SU-DHL-6 (cell line): ENCODE measurements at regions not wholly inside any gene's neighbourhood (a gene's known extent, or its start where the extent isn't known, plus 50 kb on each side); places are given as distances from the start of the nearest gene placed in this dataset.

ENCODE experiments used
- H2AFZ ChIP-seq: fragments of 200-600 bp; sonication (generic); 2 replicates; pipeline ENCODE4 v1.6.1; 2014; ENCODE audit warnings: low read depth, mild to moderate bottlenecking, moderate library complexity, mixed read lengths, antibody characterized with exemption, low read length; ENCODE audit not compliant: severe bottlenecking
- H3F3A ChIP-seq: fragments of 200-600 bp; shearing (Covaris generic); 2 replicates; pipeline ENCODE4 v1.6.0; 2016; ENCODE audit warnings: antibody characterized with exemption, mild to moderate bottlenecking; ENCODE audit not compliant: insufficient read depth
- H3K27ac ChIP-seq: fragments of 200-600 bp; sonication (generic); 2 replicates; pipeline ENCODE4 v1.5.1; 2016; ENCODE audit warnings: low read depth, mild to moderate bottlenecking, low read length, moderate library complexity, mixed read lengths
- H3K27me3 ChIP-seq: fragments of 200-600 bp; sonication (generic), shearing (Covaris generic); 2 replicates; pipeline ENCODE4 v1.6.0; 2014; ENCODE audit warnings: mild to moderate bottlenecking, low read length
- H3K36me3 ChIP-seq: fragments of 200-600 bp; sonication (generic); 2 replicates; pipeline ENCODE4 v1.6.1; 2014; ENCODE audit warnings: mild to moderate bottlenecking, low read length, mixed read lengths
- H3K4me2 ChIP-seq: fragments of 300-600, 200-600 bp; shearing (Covaris generic), sonication (generic); 2 replicates; pipeline ENCODE4 v1.6.0; 2014; ENCODE audit warnings: low read length, low read depth, mild to moderate bottlenecking; ENCODE audit not compliant: poor library complexity, severe bottlenecking
- H3K4me3 ChIP-seq: fragments of 200-600 bp; sonication (generic); 2 replicates; pipeline ENCODE4 v1.5.1; 2014; ENCODE audit warnings: antibody characterized with exemption, low read length, mild to moderate bottlenecking, mixed read lengths; ENCODE audit not compliant: insufficient read depth, poor library complexity, severe bottlenecking
- H3K79me2 ChIP-seq: fragments of 200-600 bp; sonication (generic); 2 replicates; pipeline ENCODE4 v1.6.1; 2014; ENCODE audit warnings: mild to moderate bottlenecking, low read length, moderate library complexity; ENCODE audit not compliant: insufficient read depth
- H3K9ac ChIP-seq: fragments of 200-600 bp; sonication (generic); 2 replicates; pipeline ENCODE4 v1.7.0; 2014; ENCODE audit warnings: mild to moderate bottlenecking, low read length
- H3K9me2 ChIP-seq: fragments of 200-600 bp; sonication (generic); replicated peaks from 2 replicates; pipeline ENCODE4 v1.6.1; 2014; ENCODE audit warnings: low read length; ENCODE audit not compliant: insufficient read depth
- H3K9me3 ChIP-seq: fragments of 200-600 bp; sonication (generic); 2 replicates; pipeline ENCODE4 v1.6.1; 2014; ENCODE audit warnings: low read length, mixed read lengths; ENCODE audit not compliant: insufficient read depth
- H4K20me1 ChIP-seq: fragments of 200-600 bp; sonication (generic); 2 replicates; pipeline ENCODE4 v1.6.1; 2014; ENCODE audit warnings: low read depth, mild to moderate bottlenecking, antibody characterized with exemption, low read length, moderate library complexity, mixed read lengths
- CTCF ChIP-seq: fragments of 200-600 bp; sonication (generic); IDR thresholded peaks from one replicate; pipeline ENCODE4 v1.5.1; 2017; ENCODE audit warnings: antibody characterized with exemption, mild to moderate bottlenecking, low read length, moderate library complexity; ENCODE audit not compliant: insufficient read depth, poor library complexity, severe bottlenecking
- EZH2phosphoT487 ChIP-seq: fragments of 200-600 bp; sonication (generic), shearing (Covaris generic); conservative IDR thresholded peaks from 2 replicates; pipeline ENCODE4 v1.6.1; 2018; ENCODE audit warnings: mild to moderate bottlenecking, antibody characterized with exemption, low read length, moderate library complexity, mixed read lengths

- Histone ChIP-seq H3K9me3 (no peaks in the 10 kb centered on the region), H2AFZ (no peak overlapping the region), H3K27me3 (no peaks in the 10 kb centered on the region), H3F3A (no peaks in the 10 kb centered on the region), H3K4me3 (no peak overlapping the region), H3K9me2 (no peaks in the 10 kb centered on the region), H3K79me2 (no peaks in the 10 kb centered on the region), H3K36me3 (no peaks in the 10 kb centered on the region), H3K9ac (no peak overlapping the region), H3K27ac (no peak overlapping the region), H3K4me2 (no peak overlapping the region), H4K20me1 (no peaks in the 10 kb centered on the region)
- no peak for TF ChIP-seq EZH2phosphoT487
- TF ChIP-seq CTCF, result no peak
Measured at GRCh38 chr6:82766476-82766875, 299.2 kb downstream of the UBE3D start.

- no peaks in the 10 kb centered on the region for H3K9me2 ChIP-seq
- no peak overlapping the region for H3K4me3 ChIP-seq
- no peaks in the 10 kb centered on the region for H3F3A ChIP-seq
- H3K4me2 ChIP-seq, result no peak overlapping the region
- H2AFZ ChIP-seq, result no peak overlapping the region
- H3K9me3 ChIP-seq, result no peaks in the 10 kb centered on the region
- H3K36me3 ChIP-seq, result no peaks in the 10 kb centered on the region
- H4K20me1 ChIP-seq, result no peaks in the 10 kb centered on the region
- no peak overlapping the region for H3K9ac ChIP-seq
- no peaks in the 10 kb centered on the region for H3K27me3 ChIP-seq
- no peaks in the 10 kb centered on the region for H3K79me2 ChIP-seq
- no peak overlapping the region for H3K27ac ChIP-seq
- TF ChIP-seq EZH2phosphoT487 (no peak), CTCF (no peak)
Measured at GRCh38 chr6:82767037-82767436, 298.6 kb downstream of the UBE3D start.

GRCh38 chr6:82767447-82767846 lies 298.2 kb downstream of the UBE3D start:
- no peak overlapping the region for H2AFZ ChIP-seq
- no peak overlapping the region for H3K27ac ChIP-seq
- H3K27me3 ChIP-seq, result no peaks in the 10 kb centered on the region
- no peaks in the 10 kb centered on the region for H3K9me2 ChIP-seq
- no peak overlapping the region for H3K9ac ChIP-seq
- no peak overlapping the region for H3K4me2 ChIP-seq
- TF ChIP-seq CTCF (no peak), EZH2phosphoT487 (no peak)
- no peak overlapping the region for H3K4me3 ChIP-seq
- H3F3A ChIP-seq, result no peaks in the 10 kb centered on the region
- no peaks in the 10 kb centered on the region for H3K79me2 ChIP-seq
- no peaks in the 10 kb centered on the region for H3K36me3 ChIP-seq
- no peaks in the 10 kb centered on the region for H4K20me1 ChIP-seq
- H3K9me3 ChIP-seq, result no peaks in the 10 kb centered on the region
